D341Med (cell line): ENCODE measurements at regions not wholly inside any gene's neighbourhood (a gene's known extent, or its start where the extent isn't known, plus 50 kb on each side); places are given as distances from the start of the nearest gene placed in this dataset.

Experiments
- DNase-seq: peaks from one replicate; pipeline ENCODE4 v3.0.0; 2012; ENCODE audit warnings: low spot score

- DNase-seq: no peak
Observed at GRCh38 chr2:105593221-105593967, 151.3 kb upstream of the NCK2 start.

- DNase-seq: no peak
Observed at GRCh38 chr2:105592288-105592687, 152.4 kb upstream of the NCK2 start.

- no peak for DNase-seq
Observed at GRCh38 chr2:105590780-105591660, 153.7 kb upstream of the NCK2 start.

GRCh38 chr2:105588581-105588980, 156.1 kb upstream of the NCK2 start:
- DNase-seq: no peak

- DNase-seq: no peak
Observed at GRCh38 chr2:105587637-105588036, 157.1 kb upstream of the NCK2 start.

- DNase-seq: no peak
Observed at GRCh38 chr2:105584435-105585010, 160.2 kb upstream of the NCK2 start.

- no peak for DNase-seq
Observed at GRCh38 chr2:105582952-105583660, 161.6 kb upstream of the NCK2 start.

- DNase-seq: no peak
Observed at GRCh38 chr2:105581555-105581944, 163.2 kb upstream of the NCK2 start.

GRCh38 chr2:105580870-105581554, 163.7 kb upstream of the NCK2 start:
- no peak for DNase-seq

- no peak for DNase-seq
Observed at GRCh38 chr2:105580216-105580615, 164.5 kb upstream of the NCK2 start.

GRCh38 chr2:105578166-105578565, 166.5 kb upstream of the NCK2 start:
- no peak for DNase-seq

GRCh38 chr2:105577762-105578161, 166.9 kb upstream of the NCK2 start:
- DNase-seq: no peak

- peak; percentile 49 for DNase-seq
Observed at GRCh38 chr2:105576440-105577241, 168.1 kb upstream of the NCK2 start.

- DNase-seq: peak; percentile 31
Observed at GRCh38 chr2:105576050-105576439, 168.7 kb upstream of the NCK2 start.

- no peak for DNase-seq
Observed at GRCh38 chr2:105575499-105576025, 169.2 kb upstream of the NCK2 start.

- no peak for DNase-seq
Observed at GRCh38 chr2:105574796-105575344, 169.8 kb upstream of the NCK2 start.

- DNase-seq: no peak
Observed at GRCh38 chr2:105573910-105574655, 170.6 kb upstream of the NCK2 start.

GRCh38 chr2:105573490-105573889, 171.2 kb upstream of the NCK2 start:
- DNase-seq: no peak

GRCh38 chr2:105571445-105571987, 172.7 kb upstream of the FHL2 start:
- DNase-seq: no peak
